NK-92 treated with Interleukin-12 subunit alpha and Interleukin-12 subunit beta, amount 100 ng/mL, for 24 hours (cell line): ENCODE measurements at regions not wholly inside any gene's neighbourhood (a gene's known extent, or its start where the extent isn't known, plus 50 kb on each side); places are given as distances from the start of the nearest gene placed in this dataset.

ENCODE experiments used
- DNase-seq: peaks from one replicate; lab custom pipeline; 2025; lab: John Stamatoyannopoulos, UW

DNA sequence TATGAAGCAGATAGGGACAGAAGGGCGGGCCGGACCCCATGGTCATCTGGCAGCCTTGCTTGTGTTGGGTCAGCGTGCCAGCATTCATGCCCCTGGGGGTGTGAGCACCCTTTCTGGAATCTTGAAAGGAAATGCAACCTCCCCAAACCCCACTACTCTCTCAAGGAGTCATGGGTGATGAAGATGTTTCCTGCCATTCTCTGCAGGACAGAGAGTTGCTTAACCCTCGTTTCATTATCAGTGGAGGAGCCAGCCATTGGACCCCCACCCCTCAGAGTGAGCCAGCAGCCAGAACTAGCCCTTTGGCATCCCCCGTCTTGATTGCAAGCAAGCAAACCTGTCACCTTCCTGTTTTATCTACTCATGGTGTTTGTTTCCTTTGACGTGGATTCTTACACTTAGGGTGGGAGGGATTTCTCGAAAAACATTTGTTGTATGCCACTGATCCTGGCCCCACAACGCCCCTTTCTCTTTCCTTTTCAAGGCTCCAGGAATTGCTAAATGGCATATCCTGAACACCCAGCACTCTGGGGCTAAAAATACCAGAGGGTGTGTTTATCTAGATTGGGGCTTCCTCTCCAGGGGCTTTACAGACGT is 258.3 kb downstream of the ETS1 start:
- DNase-seq = no peak

- no peak for DNase-seq
Measured at GRCh38 chr11:128327274-128327673, 260.1 kb downstream of the ETS1 start.

DNA sequence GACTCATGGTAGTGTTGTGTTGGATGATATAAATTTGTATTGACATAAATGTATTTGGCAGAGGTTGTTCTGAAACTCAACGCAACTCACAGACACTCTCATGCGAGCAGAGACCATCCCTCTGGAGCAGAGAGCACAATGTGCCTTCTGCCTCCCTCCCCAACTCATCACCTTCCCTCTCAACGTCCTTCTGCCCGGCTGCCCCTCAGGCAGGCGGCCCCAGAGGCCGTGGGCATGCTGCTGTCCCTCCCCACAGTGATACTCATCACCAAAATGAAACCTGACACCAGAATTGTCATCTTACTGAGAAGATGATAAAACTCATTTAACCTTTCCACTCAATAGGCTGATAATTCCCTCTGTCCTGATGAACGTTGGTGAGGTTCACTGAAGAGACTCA is 260.6 kb downstream of the ETS1 start:
- no peak for DNase-seq

DNA sequence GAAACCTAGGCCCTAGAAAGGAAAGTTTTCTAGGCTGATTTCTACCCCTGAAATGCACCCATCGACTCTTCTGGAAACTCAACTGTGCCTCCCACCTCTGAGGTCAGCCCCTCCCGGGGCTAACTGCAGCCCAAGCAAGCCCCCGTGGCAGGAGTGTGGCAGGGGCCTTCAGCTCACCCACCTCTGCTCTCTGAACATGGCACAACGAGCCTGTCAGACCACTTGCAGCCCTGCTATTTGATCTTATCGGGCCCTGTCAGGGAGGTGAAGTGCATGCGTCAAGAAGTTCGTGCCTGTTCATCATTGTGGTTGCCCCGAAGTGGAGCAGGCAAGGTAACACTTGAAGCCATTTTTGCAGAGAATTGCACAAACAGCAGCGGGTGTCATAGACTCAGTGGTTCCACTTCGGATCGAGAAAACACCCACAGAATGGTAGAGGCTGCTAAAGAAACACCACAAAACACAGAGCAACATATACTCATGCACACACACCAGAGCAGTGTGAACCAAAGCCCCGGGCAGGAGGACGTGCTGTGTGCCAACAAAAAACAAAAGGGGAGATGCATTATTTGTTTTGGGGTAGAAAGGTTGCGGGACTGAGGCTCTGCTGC is 262.7 kb downstream of the ETS1 start:
- peak; percentile 91 for DNase-seq

DNA sequence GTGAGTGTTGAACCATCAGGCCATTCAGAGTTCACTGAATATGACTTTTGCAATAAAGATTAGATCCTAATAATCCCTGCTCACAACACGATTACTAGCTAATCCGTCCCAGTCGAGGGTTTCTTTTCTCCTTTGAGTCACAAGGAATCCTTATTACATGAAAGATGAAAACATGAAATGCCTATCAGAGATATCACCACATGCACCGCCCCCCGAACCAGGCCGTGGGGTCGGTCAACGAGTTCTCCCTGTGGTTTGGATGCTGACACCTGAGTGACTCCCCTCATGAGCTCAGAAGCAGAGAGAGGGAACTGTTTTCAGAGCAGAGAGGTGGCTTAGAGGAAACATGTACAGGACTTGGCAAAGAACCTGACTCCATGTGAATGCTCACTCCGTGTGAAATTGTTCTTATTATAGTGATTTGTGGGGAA is 263.3 kb downstream of the ETS1 start:
- DNase-seq = peak; percentile 66

- peak; percentile 35 for DNase-seq
Measured at GRCh38 chr11:128323381-128323780, 264.0 kb downstream of the ETS1 start.

- peak; percentile 62 for DNase-seq
Measured at GRCh38 chr11:128318856-128319474, 268.4 kb downstream of the ETS1 start.

GRCh38 chr11:128316541-128317227 is 270.7 kb downstream of the ETS1 start:
- DNase-seq = no peak

DNA sequence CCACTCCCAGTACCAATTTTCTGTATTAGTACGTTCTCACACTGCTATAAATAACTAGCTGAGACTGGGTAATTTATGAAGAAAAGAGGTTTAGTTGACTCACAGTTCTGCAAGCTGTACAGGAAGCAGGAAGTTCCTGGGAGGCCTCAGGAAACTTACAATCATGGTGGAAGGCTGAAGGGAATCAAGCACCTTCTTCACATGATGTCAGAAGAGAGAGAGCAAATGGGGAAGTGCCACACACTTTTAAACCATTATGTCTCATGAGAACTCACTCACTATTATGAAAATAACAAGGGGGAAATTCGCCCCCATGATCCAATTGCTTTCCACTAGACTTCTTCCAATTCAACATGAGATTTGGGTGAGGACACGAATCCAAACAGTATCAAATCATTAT is 271.4 kb downstream of the ETS1 start:
- DNase-seq = no peak

- no peak for DNase-seq
Measured at GRCh38 chr11:128313931-128314330, 273.4 kb downstream of the ETS1 start.

DNA sequence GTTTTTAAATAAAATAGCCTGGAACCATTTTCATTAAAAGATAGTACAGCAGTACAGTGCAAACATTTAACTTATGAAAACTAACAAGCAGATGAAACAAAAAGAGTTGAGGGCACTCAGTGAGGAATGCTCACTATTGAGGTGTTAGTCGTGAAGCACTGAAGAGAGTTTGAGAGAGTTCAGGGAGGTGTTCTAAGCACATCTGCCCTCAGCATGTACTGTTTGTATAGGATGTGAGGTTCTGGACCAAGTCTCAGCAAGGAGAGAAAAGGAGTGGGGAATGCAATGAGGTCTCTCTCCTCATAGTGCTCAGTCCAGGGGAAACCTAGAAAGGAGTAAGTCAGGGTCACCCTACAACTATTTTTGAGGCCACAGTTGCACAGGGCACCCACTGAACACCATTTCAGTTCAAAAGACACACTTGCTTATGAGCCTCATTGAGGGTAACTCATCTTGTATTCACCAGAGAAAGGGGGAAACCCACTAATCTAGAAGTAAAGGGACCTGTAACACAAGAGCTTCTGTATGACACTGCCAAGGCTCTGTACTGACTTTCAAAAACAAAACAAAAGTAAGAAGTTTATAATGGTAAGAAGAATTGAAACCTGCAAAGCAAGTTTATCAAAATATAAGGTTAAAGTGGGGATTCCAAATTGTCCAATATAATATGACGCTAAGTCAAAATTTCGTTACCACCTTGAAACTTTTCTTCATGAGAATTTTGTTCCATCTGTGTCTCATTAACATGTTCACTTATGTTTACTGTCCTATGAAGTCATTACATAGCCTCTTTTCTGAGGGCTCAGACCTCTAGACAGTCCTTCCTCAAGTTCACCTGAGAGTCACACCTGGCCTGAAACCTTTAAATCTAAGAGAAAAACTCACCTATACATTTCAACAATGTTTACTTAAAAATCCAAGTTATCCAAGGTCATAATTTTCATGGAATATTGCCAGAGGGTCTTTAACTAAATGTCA is 275.3 kb downstream of the ETS1 start:
- no peak for DNase-seq

DNA sequence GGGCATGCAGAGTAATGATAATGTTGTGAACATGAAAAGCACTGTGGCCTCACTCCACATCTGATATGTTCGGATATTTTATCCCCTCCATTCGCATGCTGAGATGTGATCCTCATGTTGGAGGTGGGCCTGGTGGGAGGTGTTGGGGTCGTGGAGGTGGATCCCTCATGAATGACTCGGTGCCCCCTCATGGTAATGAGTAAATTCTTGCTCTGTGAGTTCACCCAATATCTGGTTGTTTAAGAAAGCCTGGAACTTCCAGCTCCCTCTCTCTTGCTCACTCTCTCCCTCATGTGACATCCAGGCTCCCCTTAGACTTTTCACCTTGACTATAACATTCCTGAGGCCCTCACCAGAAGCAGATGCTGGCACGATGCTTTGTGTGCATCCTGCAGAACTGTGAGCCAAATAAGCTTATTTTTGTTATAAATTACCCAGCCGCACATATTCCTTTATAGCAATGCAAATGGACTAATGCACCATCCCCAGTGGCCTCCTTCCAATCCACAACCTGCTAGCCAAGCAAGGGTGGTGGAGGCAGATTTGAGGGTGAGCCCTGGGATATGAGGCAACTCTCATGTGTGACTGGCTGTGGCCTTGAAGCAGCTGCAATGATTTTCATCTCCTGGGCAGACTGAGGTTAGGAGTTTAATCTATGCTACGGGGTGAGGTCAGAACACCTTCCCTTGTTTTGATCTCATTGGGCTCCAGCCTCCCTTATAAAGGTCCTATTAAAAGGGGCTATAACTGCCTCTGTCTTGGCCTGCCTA is 276.5 kb downstream of the ETS1 start:
- DNase-seq = no peak

DNA sequence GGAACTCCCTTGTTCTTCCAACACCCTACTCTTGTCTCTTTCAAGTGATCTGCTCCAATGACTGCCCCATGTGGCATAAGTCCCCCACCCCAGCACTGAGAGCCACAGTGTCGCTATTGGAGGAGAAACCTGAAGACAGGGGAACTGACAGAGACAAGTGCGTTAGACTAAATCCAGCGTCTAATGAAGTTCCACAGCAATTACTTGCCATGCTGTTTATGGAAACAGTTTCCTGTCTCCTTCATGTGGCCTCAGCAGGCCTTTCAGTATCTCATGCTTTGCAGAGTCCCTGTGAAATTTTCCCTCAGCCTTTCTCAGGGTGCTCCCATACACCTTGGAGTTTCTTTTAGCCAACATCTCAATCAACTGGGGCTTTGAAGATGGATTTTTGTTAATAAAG is 277.4 kb downstream of the ETS1 start:
- no peak for DNase-seq

DNA sequence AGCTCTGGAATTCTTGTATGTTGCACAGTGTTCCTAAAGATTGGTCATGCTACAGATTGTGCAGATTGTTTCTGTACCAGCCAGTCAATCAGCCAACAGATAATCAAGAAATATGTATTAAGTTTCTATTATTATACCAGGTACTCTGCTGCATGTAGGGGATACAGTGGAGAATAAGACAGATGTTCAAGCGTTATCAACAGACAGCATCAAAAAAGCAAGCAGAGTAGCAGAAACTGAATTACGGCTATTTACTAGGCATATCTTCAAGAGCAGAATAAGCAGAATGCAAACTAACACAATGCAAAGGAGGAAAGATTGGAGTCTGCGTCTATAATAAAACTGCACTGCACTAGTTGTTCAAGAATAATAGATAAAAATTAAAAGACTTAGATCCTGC is 278.6 kb downstream of the ETS1 start:
- DNase-seq = no peak

DNA sequence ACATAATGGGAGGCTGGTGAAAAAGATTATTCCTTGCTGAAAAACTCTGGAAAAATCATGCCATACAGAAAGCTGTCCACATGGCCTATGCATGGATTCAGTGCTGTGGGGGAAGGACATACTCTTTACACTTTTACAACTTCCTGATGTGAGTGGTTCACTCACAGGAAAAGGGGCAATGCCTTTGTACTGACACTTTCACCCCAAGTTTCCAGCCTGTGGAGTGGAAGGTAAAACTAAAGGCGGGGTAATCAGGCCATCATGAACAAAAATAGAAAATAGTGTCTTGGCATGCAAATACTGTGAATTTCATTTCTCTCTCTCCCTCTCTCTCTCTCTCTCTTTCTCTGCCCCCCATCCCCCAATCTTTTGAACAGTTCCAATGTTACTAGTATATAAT is 281.8 kb downstream of the ETS1 start:
- DNase-seq = peak; percentile 28

GRCh38 chr11:128304666-128305485 is 282.5 kb downstream of the ETS1 start:
- no peak for DNase-seq

DNA sequence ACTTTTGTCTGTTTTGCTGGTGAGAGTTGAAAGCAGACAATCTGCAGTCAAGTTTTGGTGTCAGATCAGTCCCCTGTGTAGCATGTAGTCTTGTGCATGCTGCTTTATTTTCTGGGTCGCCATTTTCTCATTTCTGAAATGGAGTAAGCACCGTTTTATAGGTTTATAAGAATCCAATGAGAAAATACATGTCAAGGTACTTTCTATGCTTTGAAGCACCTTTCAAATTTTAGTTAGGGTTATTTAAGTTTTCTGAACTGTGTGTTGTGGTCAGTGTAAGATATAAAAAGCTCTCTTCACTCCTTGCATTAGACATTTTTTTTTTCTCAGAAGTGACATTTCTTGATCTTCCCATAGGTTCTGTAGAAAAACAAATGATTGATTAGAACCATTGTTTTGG is 283.2 kb downstream of the ETS1 start:
- DNase-seq = no peak

GRCh38 chr11:128303383-128303782 is 284.0 kb downstream of the ETS1 start:
- DNase-seq = no peak

- DNase-seq = peak; percentile 67
Measured at GRCh38 chr11:128302425-128303186, 284.8 kb downstream of the ETS1 start.
